Hepatocyte (in vitro differentiated cells): ENCODE measurements at regions not wholly inside any gene's neighbourhood (a gene's known extent, or its start where the extent isn't known, plus 50 kb on each side); places are given as distances from the start of the nearest gene placed in this dataset.

Experiments used
- DNase-seq: peaks from one replicate; pipeline ENCODE4 v3.0.0-alpha.2; 2016; ENCODE audit warnings: low spot score
- H2AFZ ChIP-seq: fragments of 200-600 bp; sonication (generic); 2 replicates; pipeline ENCODE4 v1.6.0; 2016; ENCODE audit warnings: antibody characterized with exemption, mild to moderate bottlenecking
- H3K27ac ChIP-seq: fragments of 200-600 bp; sonication (generic); 2 replicates; pipeline ENCODE4 v1.5.1; 2016; ENCODE audit warnings: mild to moderate bottlenecking
- H3K27me3 ChIP-seq: fragments of 200-600 bp; sonication (generic); 2 replicates; pipeline ENCODE4 v1.6.1; 2016
- H3K36me3 ChIP-seq: fragments of 200-600 bp; sonication (generic); replicated peaks from 2 replicates; pipeline ENCODE4 v1.5.1; 2016; ENCODE audit warnings: low read depth; ENCODE audit not compliant: insufficient read depth
- H3K4me1 ChIP-seq: fragments of 200-600 bp; sonication (generic); 2 replicates; pipeline ENCODE4 v1.5.1; 2016; ENCODE audit warnings: mild to moderate bottlenecking, moderate library complexity; ENCODE audit not compliant: insufficient read depth
- H3K4me2 ChIP-seq: fragments of 200-600 bp; sonication (generic); 2 replicates; pipeline ENCODE4 v1.6.0; 2016
- H3K4me3 ChIP-seq: fragments of 200-600 bp; sonication (generic); 2 replicates; pipeline ENCODE4 v1.5.1; 2016; ENCODE audit warnings: mild to moderate bottlenecking
- H3K79me2 ChIP-seq: fragments of 200-600 bp; sonication (generic); 2 replicates; pipeline ENCODE4 v1.6.0; 2017; ENCODE audit warnings: mild to moderate bottlenecking
- H3K9me2 ChIP-seq: fragments of 200-600 bp; sonication (generic); replicated peaks from 2 replicates; pipeline ENCODE4 v1.6.0; 2017; ENCODE audit warnings: mild to moderate bottlenecking; ENCODE audit not compliant: insufficient read depth
- H3K9me3 ChIP-seq: fragments of 200-600 bp; sonication (generic); 2 replicates; pipeline ENCODE4 v1.5.1; 2016; ENCODE audit warnings: low read depth, mild to moderate bottlenecking
- H4K20me1 ChIP-seq: fragments of 200-600 bp; sonication (generic); 2 replicates; pipeline ENCODE4 v1.6.0; 2016; ENCODE audit warnings: mild to moderate bottlenecking; ENCODE audit not compliant: insufficient read depth, poor library complexity, severe bottlenecking
- CTCF ChIP-seq: fragments of 200-600 bp; sonication (generic); IDR thresholded peaks from 2 replicates; pipeline ENCODE4 v1.5.1; 2016; ENCODE audit warnings: antibody characterized with exemption, mild to moderate bottlenecking; ENCODE audit not compliant: poor library complexity
- EZH2 ChIP-seq: fragments of 200-600 bp; sonication (generic); IDR thresholded peaks from 2 replicates; pipeline ENCODE4 v1.6.1; 2016; ENCODE audit warnings: antibody characterized with exemption, mild to moderate bottlenecking, borderline replicate concordance
- EZH2phosphoT487 ChIP-seq: fragments of 200-600 bp; sonication (generic); IDR thresholded peaks from one replicate; pipeline ENCODE4 v1.6.1; 2018; ENCODE audit warnings: antibody characterized with exemption, mild to moderate bottlenecking, low read depth, moderate library complexity; ENCODE audit not compliant: unreplicated experiment, severe bottlenecking
- WGBS: methylation state at CpG from one replicate; pipeline ENCODE4 v1.1.6; 2016; ENCODE audit warnings: low lambda C conversion rate; ENCODE audit errors: missing lambda C conversion rate; 5-methylcytosine and 5-hydroxymethylcytosine counted together

GRCh38 chr1:201713086-201713810 lies 115.7 kb upstream of the IPO9 start:
- H3K4me2 ChIP-seq: no peak overlapping the region
- peak overlapping the region; percentile 87 for H3K27ac ChIP-seq
- DNase-seq: peak; percentile 95
- no peaks in the 10 kb centered on the region for H4K20me1 ChIP-seq
- 29% methylated on average over 3 of the region's 3 CpGs for WGBS
- no peaks in the 10 kb centered on the region for H3K9me3 ChIP-seq
- no peaks in the 10 kb centered on the region for H3K27me3 ChIP-seq
- no peaks in the 10 kb centered on the region for H3K9me2 ChIP-seq
- peaks cover 38% of the 10 kb centered on the region for H3K4me1 ChIP-seq
- no peak overlapping the region for H2AFZ ChIP-seq
- H3K36me3 ChIP-seq: no peaks in the 10 kb centered on the region
- TF ChIP-seq CTCF (no peak), EZH2phosphoT487 (no peak), EZH2 (no peak)
- H3K79me2 ChIP-seq: no peaks in the 10 kb centered on the region
- H3K4me3 ChIP-seq: no peak overlapping the region

GRCh38 chr1:201714542-201715329 lies 114.2 kb upstream of the IPO9 start:
- Histone ChIP-seq H3K79me2 (no peaks in the 10 kb centered on the region), H3K4me2 (peak overlapping the region; percentile 18)

GRCh38 chr1:201715351-201715750 lies 113.6 kb upstream of the IPO9 start:
- TF ChIP-seq EZH2 (no peak), EZH2phosphoT487 (no peak), CTCF (no peak)
- H4K20me1 ChIP-seq: no peaks in the 10 kb centered on the region
- H3K9me3 ChIP-seq: no peaks in the 10 kb centered on the region
- no peak overlapping the region for H3K4me2 ChIP-seq
- H2AFZ ChIP-seq: no peak overlapping the region
- H3K27ac ChIP-seq: peak overlapping the region; percentile 69
- peaks cover 50% of the 10 kb centered on the region for H3K4me1 ChIP-seq
- 86% methylated on average over 6 of the region's 6 CpGs for WGBS
- no peak for DNase-seq
- H3K36me3 ChIP-seq: no peaks in the 10 kb centered on the region
- no peaks in the 10 kb centered on the region for H3K79me2 ChIP-seq
- H3K4me3 ChIP-seq: no peak overlapping the region
- no peaks in the 10 kb centered on the region for H3K9me2 ChIP-seq
- no peaks in the 10 kb centered on the region for H3K27me3 ChIP-seq

More at GRCh38 chr1:201714542-201715329, 114.2 kb upstream of the IPO9 start:
- 56% methylated on average over 9 of the region's 9 CpGs for WGBS
- Histone ChIP-seq H3K36me3 (no peaks in the 10 kb centered on the region), H3K27me3 (no peaks in the 10 kb centered on the region), H3K27ac (peak overlapping the region; percentile 87), H3K4me3 (no peak overlapping the region), H3K9me2 (no peaks in the 10 kb centered on the region), H3K4me1 (peaks cover 46% of the 10 kb centered on the region), H3K9me3 (no peaks in the 10 kb centered on the region), H4K20me1 (no peaks in the 10 kb centered on the region), H2AFZ (no peak overlapping the region)
- TF ChIP-seq EZH2phosphoT487: no peak
- TF ChIP-seq CTCF: no peak
- TF ChIP-seq EZH2: no peak
- peak; percentile 93 for DNase-seq
